Bronchial epithelial cell (primary cell): ENCODE measurements at regions not wholly inside any gene's neighbourhood (a gene's known extent, or its start where the extent isn't known, plus 50 kb on each side); places are given as distances from the start of the nearest gene placed in this dataset.

Experiments
- DNase-seq: peaks from one replicate; pipeline ENCODE4 v3.0.0-alpha.2; 2010; ENCODE audit warnings: low read depth
- FAIRE-seq: peaks from 2 replicates; lab custom pipeline; 2011; peaks lifted over from hg19 to GRCh38; lab: Jason Lieb, UNC
- H3K27me3 ChIP-seq: 2 replicates; pipeline ENCODE4 v1.5.1; 2011; ENCODE audit warnings: low read length; ENCODE audit not compliant: control insufficient read depth, insufficient read depth
- H3K36me3 ChIP-seq: 2 replicates; pipeline ENCODE4 v1.5.1; 2011; ENCODE audit warnings: low read length; ENCODE audit not compliant: control insufficient read depth, insufficient read depth
- H3K4me3 ChIP-seq: 2 replicates; pipeline ENCODE4 v1.5.1; 2011; ENCODE audit warnings: mild to moderate bottlenecking, low read depth, low read length, control low read depth
- TF ChIP-seq, protein P1 (sequence below): IDR thresholded peaks from 2 replicates; pipeline ENCODE4 v1.5.1; 2011; ENCODE audit warnings: mild to moderate bottlenecking, moderate library complexity, low read length, control low read depth, inconsistent platforms; ENCODE audit not compliant: insufficient read depth, severe bottlenecking

- Histone ChIP-seq H3K27me3 (no peaks in the 10 kb centered on the region), H3K36me3 (no peaks in the 10 kb centered on the region), H3K4me3 (no peak overlapping the region)
- FAIRE-seq (no peak), DNase-seq (no peak)
- TF ChIP-seq, protein P1, sequence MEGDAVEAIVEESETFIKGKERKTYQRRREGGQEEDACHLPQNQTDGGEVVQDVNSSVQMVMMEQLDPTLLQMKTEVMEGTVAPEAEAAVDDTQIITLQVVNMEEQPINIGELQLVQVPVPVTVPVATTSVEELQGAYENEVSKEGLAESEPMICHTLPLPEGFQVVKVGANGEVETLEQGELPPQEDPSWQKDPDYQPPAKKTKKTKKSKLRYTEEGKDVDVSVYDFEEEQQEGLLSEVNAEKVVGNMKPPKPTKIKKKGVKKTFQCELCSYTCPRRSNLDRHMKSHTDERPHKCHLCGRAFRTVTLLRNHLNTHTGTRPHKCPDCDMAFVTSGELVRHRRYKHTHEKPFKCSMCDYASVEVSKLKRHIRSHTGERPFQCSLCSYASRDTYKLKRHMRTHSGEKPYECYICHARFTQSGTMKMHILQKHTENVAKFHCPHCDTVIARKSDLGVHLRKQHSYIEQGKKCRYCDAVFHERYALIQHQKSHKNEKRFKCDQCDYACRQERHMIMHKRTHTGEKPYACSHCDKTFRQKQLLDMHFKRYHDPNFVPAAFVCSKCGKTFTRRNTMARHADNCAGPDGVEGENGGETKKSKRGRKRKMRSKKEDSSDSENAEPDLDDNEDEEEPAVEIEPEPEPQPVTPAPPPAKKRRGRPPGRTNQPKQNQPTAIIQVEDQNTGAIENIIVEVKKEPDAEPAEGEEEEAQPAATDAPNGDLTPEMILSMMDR: no peak
Measured at GRCh38 chr12:92277795-92278194, 132.1 kb upstream of the BTG1 start.

DNA sequence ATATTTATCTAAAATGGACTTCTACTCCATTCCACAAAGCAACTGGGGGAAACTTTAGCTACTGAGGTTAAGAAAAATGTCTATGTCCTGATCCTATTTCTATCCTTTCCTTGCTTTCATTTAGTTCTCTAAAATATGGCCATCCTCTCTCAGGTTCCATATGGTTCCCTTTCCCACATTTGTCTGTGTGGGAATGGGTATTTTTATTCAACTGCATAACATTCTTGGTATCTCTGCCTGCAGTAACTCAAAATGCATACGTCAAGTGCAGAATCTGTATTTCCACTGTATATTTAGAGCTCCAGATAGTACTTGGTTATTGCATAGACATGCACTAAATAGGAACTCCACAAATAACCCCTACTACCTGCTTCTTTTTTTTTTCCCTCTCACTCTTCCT is 130.6 kb upstream of the BTG1 start:
- FAIRE-seq (no peak), DNase-seq (no peak)
- Histone ChIP-seq H3K4me3 (no peak overlapping the region), H3K36me3 (no peaks in the 10 kb centered on the region), H3K27me3 (no peaks in the 10 kb centered on the region)
- TF ChIP-seq, protein P1: no peak

- Histone ChIP-seq H3K4me3 (no peak overlapping the region), H3K36me3 (no peaks in the 10 kb centered on the region), H3K27me3 (no peaks in the 10 kb centered on the region)
- TF ChIP-seq, protein P1: no peak
- DNase-seq (no peak), FAIRE-seq (no peak)
Measured at GRCh38 chr12:92275443-92276154, 130.0 kb upstream of the BTG1 start.

DNA sequence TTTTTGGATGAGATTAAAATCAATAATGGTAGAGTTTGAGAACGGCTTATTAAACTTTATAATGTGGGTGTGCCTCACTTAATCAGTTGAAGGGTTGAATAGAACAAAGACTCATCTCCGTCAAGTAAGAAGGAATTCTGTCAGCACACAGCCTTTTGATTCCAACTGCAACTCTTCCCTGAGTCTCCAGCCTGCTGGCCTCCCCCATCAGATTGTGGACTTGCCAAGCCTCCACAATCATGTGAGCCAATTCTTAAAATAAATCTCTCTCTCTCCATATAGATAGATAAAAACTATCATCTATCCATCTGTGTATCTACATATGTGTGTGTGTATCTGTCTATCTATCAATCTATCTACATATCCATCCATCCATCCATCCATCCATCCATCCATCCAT is 127.4 kb upstream of the BTG1 start:
- TF ChIP-seq, protein P1: no peak
- no peaks in the 10 kb centered on the region for H3K36me3 ChIP-seq
- FAIRE-seq (no peak), DNase-seq (no peak)
- H3K4me3 ChIP-seq: no peak overlapping the region
- no peaks in the 10 kb centered on the region for H3K27me3 ChIP-seq

DNA sequence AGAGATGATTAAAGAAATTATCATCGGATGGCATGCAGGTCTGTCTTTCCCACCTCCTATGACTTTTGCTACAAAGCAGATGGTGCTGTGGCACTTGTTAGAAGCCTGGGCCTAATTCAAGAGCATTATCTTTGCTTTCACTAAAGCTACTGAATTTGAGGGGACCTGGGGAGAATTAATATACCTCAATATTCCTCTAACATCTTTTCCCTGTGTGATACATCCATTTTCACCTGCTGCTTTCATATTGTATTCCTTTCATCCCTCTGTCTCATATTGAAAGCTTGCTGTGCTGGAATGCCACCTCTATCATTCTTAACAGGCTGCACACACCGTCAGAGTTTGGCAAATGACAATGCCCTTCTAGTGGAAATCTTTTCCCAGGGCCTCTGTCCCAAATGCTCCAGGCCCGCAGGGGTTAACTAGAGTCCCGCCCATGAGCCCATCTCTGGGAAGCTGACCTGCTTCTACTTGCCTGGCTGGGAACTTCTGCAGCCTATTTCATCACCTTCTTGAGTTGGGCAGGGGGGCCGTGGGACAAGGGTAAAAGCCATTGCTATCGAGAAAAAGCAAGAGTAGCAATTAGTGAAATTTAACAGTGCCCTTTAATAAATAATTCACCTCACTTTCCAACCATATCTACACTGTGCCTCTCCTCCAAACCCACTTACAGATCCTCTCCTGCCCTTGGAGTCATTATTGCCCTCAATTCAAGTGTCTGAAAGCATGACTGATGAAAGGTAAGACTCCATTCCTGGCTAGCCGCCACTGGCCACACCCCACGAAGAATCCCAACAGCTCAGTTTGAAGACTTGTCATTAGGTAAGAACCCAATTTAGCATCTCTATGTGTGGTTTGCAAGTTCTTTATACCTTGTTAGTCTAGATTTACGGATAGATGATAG is 126.7 kb upstream of the BTG1 start:
- FAIRE-seq (peak; percentile 40), DNase-seq (peak; percentile 72)
- no peaks in the 10 kb centered on the region for H3K36me3 ChIP-seq
- TF ChIP-seq, protein P1: no peak
- H3K4me3 ChIP-seq: no peak overlapping the region
- H3K27me3 ChIP-seq: no peaks in the 10 kb centered on the region
